Stimulated activated naive CD8-positive, alpha-beta T cell treated with anti-CD3 and anti-CD28 coated beads, Interleukin-15, Interleukin-2, amounts not matched to agents 100 U/mL and 50 U/mL, for 24 hours (primary cell): ENCODE measurements at regions not wholly inside any gene's neighbourhood (a gene's known extent, or its start where the extent isn't known, plus 50 kb on each side); places are given as distances from the start of the nearest gene placed in this dataset.
"Not testable (repeated sequence)": the region's sequence is repeated elsewhere in the genome, so short reads cannot be mapped to it uniquely, and the experiment has no call there.

Experiments
- ATAC-seq: fragments of 150-1000 bp; cut with Tn5 transposase; one replicate; pipeline ENCODE4 v1.10.0; 2021
- DNase-seq: peaks from one replicate; pipeline ENCODE4 v3.0.0; 2021

- ATAC-seq (no peak), DNase-seq (no peak)
These were observed 103.0 kb downstream of the MTERF1 start for GRCh38 chr7:91777522-91777921.

- ATAC-seq, result no peak
- no peak for DNase-seq
These were observed 102.1 kb downstream of the MTERF1 start for GRCh38 chr7:91778416-91778815.

- ATAC-seq (no peak), DNase-seq (no peak)
These were observed 100.0 kb downstream of the MTERF1 start for GRCh38 chr7:91780521-91780920.

GRCh38 chr7:91784469-91784868 lies 96.0 kb downstream of the MTERF1 start:
- ATAC-seq (no peak), DNase-seq (no peak)

GRCh38 chr7:91787931-91788330 lies 92.6 kb downstream of the MTERF1 start:
- no peak for DNase-seq
- ATAC-seq, result no peak

GRCh38 chr7:91789086-91789485 lies 91.4 kb downstream of the MTERF1 start:
- DNase-seq (no peak), ATAC-seq (no peak)

GRCh38 chr7:91789558-91789957 lies 90.9 kb downstream of the MTERF1 start:
- no peak for ATAC-seq
- DNase-seq, result no peak

GRCh38 chr7:91790646-91791045 lies 89.9 kb downstream of the MTERF1 start:
- not testable (repeated sequence) for ATAC-seq, DNase-seq

- no peak for ATAC-seq
- no peak for DNase-seq
These were observed 84.4 kb downstream of the MTERF1 start for GRCh38 chr7:91796122-91796521.

- no peak for ATAC-seq
These were observed 82.1 kb downstream of the MTERF1 start for GRCh38 chr7:91798425-91798824.

GRCh38 chr7:91800389-91800788 lies 80.1 kb downstream of the MTERF1 start:
- ATAC-seq, result no peak
- DNase-seq, result no peak

More at GRCh38 chr7:91798425-91798824, 82.1 kb downstream of the MTERF1 start:
- DNase-seq, result no peak

GRCh38 chr7:91801331-91801983 lies 79.0 kb downstream of the MTERF1 start:
- DNase-seq (no peak), ATAC-seq (peak; percentile 19)

- ATAC-seq, result no peak
- no peak for DNase-seq
These were observed 69.3 kb downstream of the MTERF1 start for GRCh38 chr7:91811236-91811635.

GRCh38 chr7:91811641-91812040 lies 68.9 kb downstream of the MTERF1 start:
- no peak for DNase-seq

GRCh38 chr7:91812388-91812787 lies 68.1 kb downstream of the MTERF1 start:
- DNase-seq, result no peak

More at GRCh38 chr7:91811641-91812040, 68.9 kb downstream of the MTERF1 start:
- no peak for ATAC-seq

GRCh38 chr7:91814189-91814588 lies 66.3 kb downstream of the MTERF1 start:
- ATAC-seq, result no peak
- DNase-seq, result no peak

More at GRCh38 chr7:91812388-91812787, 68.1 kb downstream of the MTERF1 start:
- ATAC-seq, result no peak
